Osteocyte (in vitro differentiated cells): ENCODE measurements at regions not wholly inside any gene's neighbourhood (a gene's known extent, or its start where the extent isn't known, plus 50 kb on each side); places are given as distances from the start of the nearest gene placed in this dataset.

Experiments
- DNase-seq: peaks from one replicate; pipeline ENCODE4 v3.0.0; 2021; ENCODE audit warnings: mixed read lengths; ENCODE audit not compliant: unreplicated experiment; ENCODE audit errors: extremely low spot score
- H3K27ac Mint-ChIP-seq: one replicate; pipeline ENCODE4 v1.8.0; 2021; ENCODE audit warnings: mild to moderate bottlenecking, mixed read lengths; ENCODE audit not compliant: unreplicated experiment
- H3K27me3 Mint-ChIP-seq: one replicate; pipeline ENCODE4 v1.8.0; 2021; ENCODE audit warnings: mixed read lengths; ENCODE audit not compliant: unreplicated experiment
- H3K36me3 Mint-ChIP-seq: one replicate; pipeline ENCODE4 v1.8.0; 2021; ENCODE audit warnings: mixed read lengths; ENCODE audit not compliant: unreplicated experiment
- H3K4me1 Mint-ChIP-seq: one replicate; pipeline ENCODE4 v1.8.0; 2021; ENCODE audit warnings: mixed read lengths; ENCODE audit not compliant: unreplicated experiment
- H3K4me3 Mint-ChIP-seq: one replicate; pipeline ENCODE4 v1.8.0; 2021; ENCODE audit warnings: mild to moderate bottlenecking, moderate library complexity, mixed read lengths; ENCODE audit not compliant: unreplicated experiment
- H3K9me3 Mint-ChIP-seq: one replicate; pipeline ENCODE4 v1.8.0; 2021; ENCODE audit warnings: mixed read lengths; ENCODE audit not compliant: unreplicated experiment
- CTCF ChIP-seq: fragments of 200-600 bp; sonication (generic); IDR thresholded peaks from 2 replicates; pipeline ENCODE4 v1.5.0; 2021; ENCODE audit warnings: antibody characterized with exemption, mild to moderate bottlenecking, moderate library complexity

- no peak for DNase-seq
- H3K27ac Mint-ChIP-seq, result no peak overlapping the region
- H3K9me3 Mint-ChIP-seq, result no peaks in the 10 kb centered on the region
- no peaks in the 10 kb centered on the region for H3K36me3 Mint-ChIP-seq
- H3K4me3 Mint-ChIP-seq, result no peak overlapping the region
- no peak for TF ChIP-seq CTCF
- H3K4me1 Mint-ChIP-seq, result peaks cover 10% of the 10 kb centered on the region
- no peaks in the 10 kb centered on the region for H3K27me3 Mint-ChIP-seq
Measured at GRCh38 chr18:56332371-56332770, 306.0 kb downstream of the TXNL1 start.

- Mint-ChIP-seq H3K4me1 (peaks cover 10% of the 10 kb centered on the region), H3K9me3 (no peaks in the 10 kb centered on the region), H3K27ac (no peak overlapping the region), H3K27me3 (no peaks in the 10 kb centered on the region), H3K36me3 (no peaks in the 10 kb centered on the region), H3K4me3 (no peak overlapping the region)
- TF ChIP-seq CTCF, result no peak
- no peak for DNase-seq
Measured at GRCh38 chr18:56330366-56331110, 307.9 kb downstream of the TXNL1 start.

GRCh38 chr18:56329536-56329935, 308.9 kb downstream of the TXNL1 start:
- H3K4me1 Mint-ChIP-seq, result peaks cover 10% of the 10 kb centered on the region
- DNase-seq, result no peak
- H3K27ac Mint-ChIP-seq, result no peak overlapping the region
- H3K36me3 Mint-ChIP-seq, result no peaks in the 10 kb centered on the region
- H3K27me3 Mint-ChIP-seq, result no peaks in the 10 kb centered on the region
- no peaks in the 10 kb centered on the region for H3K9me3 Mint-ChIP-seq
- no peak overlapping the region for H3K4me3 Mint-ChIP-seq
- no peak for TF ChIP-seq CTCF

GRCh38 chr18:56327191-56327885, 311.1 kb downstream of the TXNL1 start:
- Mint-ChIP-seq H3K27me3 (no peaks in the 10 kb centered on the region), H3K27ac (no peak overlapping the region), H3K4me3 (no peak overlapping the region), H3K4me1 (peaks cover 8% of the 10 kb centered on the region), H3K9me3 (no peaks in the 10 kb centered on the region), H3K36me3 (no peaks in the 10 kb centered on the region)
- TF ChIP-seq CTCF, result no peak
- no peak for DNase-seq

- Mint-ChIP-seq H3K27me3 (no peaks in the 10 kb centered on the region), H3K9me3 (no peaks in the 10 kb centered on the region), H3K27ac (no peak overlapping the region), H3K4me3 (no peak overlapping the region), H3K36me3 (no peaks in the 10 kb centered on the region), H3K4me1 (peaks cover 10% of the 10 kb centered on the region)
- no peak for TF ChIP-seq CTCF
- DNase-seq, result no peak
Measured at GRCh38 chr18:56326336-56327072, 311.9 kb downstream of the TXNL1 start.
